Stimulated activated CD8-positive, alpha-beta memory T cell treated with anti-CD3 and anti-CD28 coated beads, Interleukin-4, amount 100 ng/mL, for 48 hours (primary cell): ENCODE measurements at regions not wholly inside any gene's neighbourhood (a gene's known extent, or its start where the extent isn't known, plus 50 kb on each side); places are given as distances from the start of the nearest gene placed in this dataset.
"Not testable (repeated sequence)": the region's sequence is repeated elsewhere in the genome, so short reads cannot be mapped to it uniquely, and the experiment has no call there.

ENCODE experiments used
- DNase-seq: peaks from one replicate; pipeline ENCODE4 v3.0.0-alpha.2; 2020

DNA sequence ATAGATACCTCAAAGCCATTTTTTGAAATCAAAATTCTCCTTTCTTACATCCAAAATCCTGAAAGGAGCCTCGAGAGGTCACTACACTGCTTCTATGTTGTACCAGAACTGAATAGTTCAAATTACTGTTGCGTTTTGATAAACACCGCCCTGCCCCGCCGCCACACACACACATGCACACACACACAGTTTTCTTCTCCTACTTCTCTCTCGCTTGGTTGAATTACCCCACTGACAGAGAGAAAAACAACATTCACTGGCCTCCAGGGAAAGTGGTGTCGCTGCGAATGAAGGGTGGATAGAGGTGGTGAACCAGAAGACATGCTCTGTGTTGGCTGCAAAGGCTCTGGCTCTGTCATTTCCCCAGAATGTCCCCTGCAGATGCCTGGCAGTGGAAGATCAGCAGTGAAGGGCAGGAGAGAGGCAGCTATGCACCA lies 183.4 kb upstream of the RFC3 start:
- DNase-seq, result no peak

DNA sequence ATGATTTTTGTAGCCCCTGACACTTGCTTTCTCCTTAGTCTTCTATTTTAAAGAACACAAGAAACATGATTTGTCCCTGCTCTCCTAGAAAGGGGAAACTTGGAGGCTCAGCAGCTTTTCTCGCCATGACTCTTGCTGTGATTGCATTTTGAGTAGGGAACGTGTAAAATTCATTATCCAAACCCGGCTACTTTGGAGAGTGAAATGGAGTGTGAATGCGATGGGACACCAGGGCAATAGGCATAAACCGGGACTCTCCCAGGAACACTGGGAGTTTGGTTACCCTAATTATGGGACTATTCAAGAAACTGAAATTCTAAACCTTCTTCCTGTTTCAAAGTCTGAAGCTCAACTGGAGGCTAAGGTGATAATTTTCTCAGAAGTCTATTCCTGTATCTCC lies 181.7 kb upstream of the RFC3 start:
- no peak for DNase-seq

DNA sequence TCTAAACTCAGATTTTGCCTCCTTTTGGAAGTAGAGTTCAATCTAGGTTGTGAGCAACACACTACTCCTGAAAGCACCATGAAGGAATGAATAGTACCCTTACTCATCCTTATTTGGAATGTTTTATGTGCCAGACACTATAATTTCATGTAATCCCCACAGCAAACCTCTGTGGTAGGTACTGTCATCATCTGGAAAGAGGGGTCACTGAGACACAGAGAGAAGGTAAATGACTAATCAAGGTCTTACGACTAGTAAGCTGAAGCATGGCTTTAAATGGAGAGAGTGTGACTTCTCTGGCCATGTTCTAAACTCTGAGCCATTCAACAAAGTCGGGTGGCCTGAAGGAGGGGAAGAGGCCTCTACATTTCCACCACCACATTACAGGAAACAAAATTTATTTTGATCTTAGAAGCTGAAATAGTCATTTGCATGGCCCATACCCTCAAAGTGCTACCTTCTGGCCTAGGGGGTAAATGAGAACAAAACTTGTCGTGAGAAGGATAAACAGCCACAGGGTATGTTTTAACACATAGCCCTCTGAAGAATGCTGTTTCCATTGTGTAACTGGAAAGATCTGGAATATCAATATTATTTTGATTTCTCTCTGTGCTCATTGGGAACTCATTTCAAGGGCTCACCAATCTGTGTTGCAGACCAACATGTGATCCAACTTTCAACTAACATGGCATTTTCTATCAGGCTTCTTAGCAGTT lies 180.8 kb upstream of the RFC3 start:
- DNase-seq, result no peak

GRCh38 chr13:33637978-33638743 lies 179.8 kb upstream of the RFC3 start:
- DNase-seq, result no peak

GRCh38 chr13:33639158-33639557 lies 178.8 kb upstream of the RFC3 start:
- DNase-seq, result no peak

DNA sequence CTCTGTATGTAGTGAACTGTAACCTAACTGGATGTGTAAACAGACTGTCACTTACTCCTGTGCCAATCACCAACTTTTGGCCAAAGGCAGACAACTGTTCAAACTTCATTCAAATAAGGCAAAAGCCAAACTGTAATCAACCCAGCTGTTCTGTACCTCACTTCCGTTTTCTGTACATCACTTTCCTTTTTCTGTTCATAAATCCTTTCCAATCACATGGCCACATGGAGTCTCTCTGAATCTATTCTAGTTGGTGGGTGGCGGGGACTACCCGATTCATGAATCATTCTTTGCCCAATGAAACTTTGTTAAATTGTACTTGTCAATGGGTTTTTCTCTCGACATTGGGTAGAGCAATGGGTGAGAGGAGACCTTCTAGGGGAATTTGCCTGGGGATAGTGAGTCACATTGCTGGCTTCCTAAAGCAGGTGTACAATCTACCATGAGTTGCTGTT lies 178.3 kb upstream of the RFC3 start:
- peak; percentile 67 for DNase-seq

DNA sequence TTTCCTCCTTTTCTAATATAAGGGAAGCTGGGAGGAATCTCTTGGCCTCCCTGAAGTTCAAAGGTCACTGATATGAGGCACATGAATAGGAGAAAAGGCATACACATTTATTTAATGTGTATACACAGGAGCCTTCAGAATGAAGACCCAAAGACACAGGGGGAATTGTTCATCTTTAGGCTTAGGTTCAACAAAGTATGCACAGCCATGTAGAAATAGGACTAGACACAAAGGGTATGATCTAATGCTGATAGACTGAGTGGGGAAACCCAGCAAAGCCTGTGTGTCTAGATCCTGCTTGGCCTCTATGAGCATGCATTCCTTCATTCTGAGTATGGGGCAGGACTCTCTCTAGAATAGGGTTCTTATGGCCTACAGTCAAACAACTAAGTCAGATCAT lies 177.1 kb upstream of the RFC3 start:
- DNase-seq, result no peak

GRCh38 chr13:33642374-33643065 lies 175.4 kb upstream of the RFC3 start:
- DNase-seq, result no peak

GRCh38 chr13:33644581-33645543 lies 173.1 kb upstream of the RFC3 start:
- DNase-seq, result peak; percentile 30

GRCh38 chr13:33645591-33646554 lies 172.1 kb upstream of the RFC3 start:
- DNase-seq, result no peak

DNA sequence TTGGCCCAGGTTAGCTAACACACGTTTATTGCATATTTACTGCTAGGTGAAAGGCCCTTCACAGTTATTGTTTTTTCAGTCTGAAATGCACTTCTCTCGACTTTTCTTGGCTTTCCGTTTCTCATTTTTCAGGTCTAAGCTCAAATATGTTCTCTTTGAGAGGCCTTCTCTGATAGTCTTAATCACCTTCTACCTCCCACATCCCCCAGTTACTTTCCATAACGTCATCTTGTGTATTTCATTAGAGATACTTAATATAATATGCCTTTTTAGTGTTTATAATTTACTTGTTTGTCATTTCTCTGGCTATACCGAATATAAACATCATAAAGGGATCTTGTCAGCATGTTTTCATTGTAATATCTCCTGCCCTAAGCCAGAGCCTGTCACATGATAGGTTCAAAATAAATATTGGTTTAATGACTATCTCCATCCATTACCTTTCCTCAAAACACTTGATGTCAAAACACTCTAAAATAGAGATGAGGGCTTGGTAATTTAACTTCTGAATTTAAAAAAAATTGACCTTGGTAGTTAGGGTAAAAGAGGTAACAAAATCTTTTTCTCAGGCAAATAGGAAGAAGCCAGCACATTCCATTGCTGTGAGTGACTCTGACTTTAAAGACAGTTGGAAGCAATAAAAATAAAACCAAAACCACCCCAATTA lies 168.6 kb upstream of the RFC3 start:
- no peak for DNase-seq

- DNase-seq, result no peak
Observed at GRCh38 chr13:33651766-33652165, 166.2 kb upstream of the RFC3 start.

DNA sequence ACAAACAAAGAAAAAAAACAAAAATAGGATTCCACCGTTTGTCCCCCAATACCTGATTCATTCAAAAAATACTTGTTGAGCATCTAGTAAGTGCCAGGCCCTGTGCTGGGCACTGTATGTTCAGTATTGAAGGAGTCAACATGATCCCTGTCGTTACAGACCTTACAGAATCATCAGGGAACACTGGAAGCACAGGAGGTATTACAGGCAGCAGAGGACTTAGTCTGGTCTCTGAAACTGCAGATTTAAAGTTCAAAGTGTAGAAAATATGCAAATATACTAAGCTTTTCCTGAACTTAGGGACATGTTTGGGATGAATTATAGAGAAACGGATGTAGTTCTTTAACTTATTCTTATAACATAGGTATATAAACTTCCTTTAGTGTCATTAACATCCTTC lies 160.7 kb upstream of the RFC3 start:
- no peak for DNase-seq

DNA sequence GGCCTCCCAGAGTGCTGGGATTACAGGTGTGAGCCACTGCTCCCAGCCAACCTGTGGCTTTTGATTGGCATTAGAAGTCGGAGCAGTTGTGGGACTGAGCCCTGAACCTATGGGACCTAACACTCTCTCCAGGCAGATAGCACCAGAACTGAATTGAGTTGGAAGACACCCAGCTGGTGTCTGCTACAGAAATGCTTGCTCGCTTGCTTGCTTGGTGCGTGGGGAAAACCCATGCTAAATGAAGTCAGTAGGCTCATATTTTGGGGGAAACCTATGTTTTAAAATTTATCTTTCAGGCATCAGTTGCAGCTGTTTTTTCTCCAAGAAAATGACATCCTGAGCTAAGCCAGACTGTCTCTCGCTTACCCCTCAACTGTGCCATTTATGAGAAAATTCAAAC lies 158.5 kb upstream of the RFC3 start:
- DNase-seq, result no peak

- DNase-seq, result no peak
Observed at GRCh38 chr13:33659894-33660293, 158.1 kb upstream of the RFC3 start.

- no peak for DNase-seq
Observed at GRCh38 chr13:33662392-33662791, 155.6 kb upstream of the RFC3 start.

GRCh38 chr13:33665626-33666175 lies 152.2 kb upstream of the RFC3 start:
- DNase-seq, result no peak

DNA sequence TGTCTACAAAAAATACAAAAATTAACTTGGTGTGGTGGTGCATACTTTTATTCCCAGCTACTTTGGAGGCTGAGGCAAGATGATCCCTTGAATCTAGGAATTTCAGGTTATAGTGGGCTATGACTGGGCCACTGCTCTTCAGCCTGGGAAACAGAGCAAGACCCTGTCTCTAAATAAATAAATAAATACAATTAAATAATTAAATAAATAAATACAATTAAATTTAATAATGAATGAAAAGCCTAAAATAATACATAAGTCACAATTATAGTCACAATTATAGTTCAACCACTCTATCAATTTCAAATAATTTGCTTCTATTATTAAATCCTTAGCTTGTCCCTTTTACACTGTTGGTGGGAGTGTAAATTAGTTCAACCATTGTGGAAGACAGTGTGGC lies 146.4 kb upstream of the RFC3 start:
- DNase-seq, result no peak

DNA sequence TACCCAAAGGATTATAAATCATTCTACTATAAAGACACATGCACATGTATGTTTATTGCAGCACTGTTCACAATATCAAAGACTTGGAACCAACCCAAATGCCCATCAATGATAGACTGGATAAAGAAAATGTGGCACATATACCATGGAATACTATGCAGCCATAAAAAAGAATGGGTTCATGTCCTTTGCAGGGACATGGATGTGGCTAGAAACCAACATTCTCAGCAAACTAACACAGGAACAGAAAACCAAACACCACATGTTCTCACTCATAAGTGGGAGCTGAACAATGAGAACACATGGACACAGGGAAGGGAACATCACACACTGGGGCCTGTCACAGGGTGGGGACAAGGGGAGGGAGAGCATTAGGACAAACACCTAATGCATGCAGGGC lies 145.9 kb upstream of the RFC3 start:
- DNase-seq, result not testable (repeated sequence)
